ENCODE measurements at regions not wholly inside any gene's neighbourhood (a gene's known extent, or its start where the extent isn't known, plus 50 kb on each side); places are given as distances from the start of the nearest gene placed in this dataset.

DNA sequence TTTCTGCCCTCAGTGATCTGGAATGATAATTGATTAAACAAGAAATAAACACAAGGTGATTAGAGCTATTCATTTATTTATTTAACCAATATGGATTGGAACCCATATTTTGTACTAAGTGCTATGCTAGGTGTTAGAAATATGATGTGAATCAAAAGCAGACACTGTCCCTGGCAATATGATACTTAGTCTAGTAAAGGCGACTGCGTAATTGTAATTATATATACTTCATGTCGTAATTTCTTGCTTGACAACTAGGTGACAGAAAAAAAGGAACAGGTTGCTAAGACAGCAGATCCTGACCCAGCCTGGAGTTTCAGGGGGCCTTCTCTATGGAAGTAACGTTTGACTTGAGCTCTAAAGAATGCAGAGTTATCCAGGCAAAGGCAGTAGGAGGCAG is 236.5 kb upstream of the F9 start:
- no peak overlapping the region for H3K4me3 ChIP-seq (ENCODE audit: low read depth, low read length)

DNA sequence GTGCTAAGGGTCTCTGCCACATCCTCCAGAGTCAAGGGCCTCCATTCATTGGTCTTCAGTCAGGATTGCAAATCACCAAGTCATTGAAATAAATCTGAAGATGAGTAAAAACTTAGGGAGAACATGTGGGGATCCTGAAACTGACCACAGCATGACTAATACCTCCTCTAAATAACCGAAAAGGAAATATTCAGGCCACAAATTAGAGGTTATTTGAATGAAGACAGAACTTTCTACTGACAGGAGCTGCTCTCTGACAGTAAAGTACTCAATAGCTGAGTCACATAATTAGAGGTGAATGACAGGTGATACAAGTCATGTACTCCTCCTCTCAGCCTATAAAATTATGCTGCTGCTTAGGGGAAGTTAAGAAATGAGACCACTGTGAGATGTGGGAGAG is 240.2 kb upstream of the F9 start:
- H3K4me3 ChIP-seq (ENCODE audit: low read depth, low read length) = no peak overlapping the region

DNA sequence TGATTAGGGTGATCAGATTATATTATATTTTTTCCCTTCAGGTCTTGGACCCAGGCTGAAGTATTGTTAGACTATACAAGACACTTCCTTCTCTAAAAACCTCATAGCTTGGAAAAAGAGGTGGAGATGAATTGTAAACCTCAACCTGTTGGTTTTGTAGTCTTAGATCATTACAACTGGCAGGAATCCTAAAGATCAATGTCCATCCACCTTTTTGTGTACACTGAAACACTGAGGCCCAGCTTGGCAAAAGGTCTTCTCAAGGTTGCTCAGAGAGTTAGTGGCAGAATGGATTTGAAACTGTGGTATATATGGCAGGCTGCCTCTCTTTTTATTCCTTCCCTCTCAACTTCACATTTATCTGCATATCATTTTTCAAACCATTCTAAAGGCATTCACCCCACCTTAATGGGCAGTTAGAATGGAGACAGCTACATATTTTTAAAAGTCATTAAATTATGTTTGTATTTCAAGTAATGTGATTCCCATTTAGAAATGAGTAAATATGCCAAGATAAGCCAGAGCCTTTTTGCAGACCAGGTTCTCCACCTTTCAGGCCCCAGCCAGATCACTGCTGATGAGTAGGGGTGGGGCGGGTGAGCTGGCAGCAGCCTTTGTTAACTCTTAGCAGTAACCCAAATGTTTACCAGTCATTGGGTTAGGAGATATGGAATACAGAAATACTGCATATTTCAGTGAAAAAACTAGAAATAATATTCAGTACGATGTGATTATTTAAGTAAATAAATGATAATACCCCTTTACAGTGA is 243.2 kb upstream of the F9 start:
- H3K4me3 ChIP-seq (ENCODE audit: low read depth, low read length) = no peak overlapping the region

DNA sequence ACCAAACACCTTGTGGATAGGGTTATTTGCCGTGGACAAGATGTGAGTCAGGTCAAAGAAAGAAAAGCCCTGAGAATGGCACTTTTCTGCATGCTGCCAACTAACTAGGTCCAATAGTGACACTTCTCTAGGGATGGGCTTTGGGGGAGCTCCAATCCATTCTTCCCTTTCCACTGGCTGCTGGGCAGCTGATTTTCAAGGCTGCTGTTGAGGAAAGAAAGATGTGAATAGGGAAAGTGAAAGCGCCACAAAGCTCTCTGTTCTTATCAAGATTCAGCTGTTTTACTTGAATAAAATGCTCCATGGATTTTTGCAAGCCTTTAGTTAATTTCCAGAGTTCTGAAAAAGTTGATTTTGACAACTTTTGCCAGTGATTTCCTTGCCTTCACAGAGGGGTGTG is 244.2 kb upstream of the F9 start:
- H3K4me3 ChIP-seq (ENCODE audit: low read depth, low read length) = no peak overlapping the region

DNA sequence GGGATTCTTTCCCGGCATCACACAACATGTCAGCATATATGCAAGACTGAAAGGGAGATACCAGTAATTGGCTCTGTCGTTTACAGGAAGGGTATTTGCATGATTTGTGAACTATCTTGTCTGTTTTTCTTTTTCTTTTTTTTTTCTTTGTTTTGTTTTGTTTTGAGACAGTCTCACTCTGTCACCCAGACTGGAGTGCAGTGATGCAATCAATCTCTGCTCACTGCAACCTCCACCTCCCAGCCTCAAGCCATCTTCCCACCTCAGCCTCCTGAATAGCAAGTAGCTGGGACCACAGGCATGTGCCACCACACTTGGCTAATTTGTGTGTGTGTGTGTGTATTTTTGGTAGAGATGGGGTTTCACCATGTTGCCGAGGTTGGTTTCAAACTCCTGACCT is 262.7 kb upstream of the F9 start:
- H3K4me3 ChIP-seq (ENCODE audit: low read depth, low read length) = no peak overlapping the region

DNA sequence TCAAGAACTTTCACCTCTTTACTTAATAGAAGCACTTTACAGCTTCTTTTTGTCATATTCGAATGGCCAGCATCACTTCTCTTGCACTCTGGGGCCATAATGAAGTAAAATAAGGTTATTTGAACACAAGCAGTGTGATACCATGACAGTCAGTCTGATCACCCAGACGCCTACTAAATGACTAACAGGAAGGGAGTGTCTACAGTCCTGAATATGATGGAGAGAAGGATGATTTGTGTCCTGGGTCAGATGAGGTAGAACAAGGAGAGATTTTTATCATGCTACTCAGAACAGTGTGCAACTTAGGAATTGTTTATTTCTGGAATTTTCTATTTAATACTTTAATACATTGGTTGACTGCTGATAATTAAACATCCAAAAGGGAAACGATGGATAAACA is 284.2 kb upstream of the F9 start:
- no peak overlapping the region for H3K4me3 ChIP-seq (ENCODE audit: low read depth, low read length)

DNA sequence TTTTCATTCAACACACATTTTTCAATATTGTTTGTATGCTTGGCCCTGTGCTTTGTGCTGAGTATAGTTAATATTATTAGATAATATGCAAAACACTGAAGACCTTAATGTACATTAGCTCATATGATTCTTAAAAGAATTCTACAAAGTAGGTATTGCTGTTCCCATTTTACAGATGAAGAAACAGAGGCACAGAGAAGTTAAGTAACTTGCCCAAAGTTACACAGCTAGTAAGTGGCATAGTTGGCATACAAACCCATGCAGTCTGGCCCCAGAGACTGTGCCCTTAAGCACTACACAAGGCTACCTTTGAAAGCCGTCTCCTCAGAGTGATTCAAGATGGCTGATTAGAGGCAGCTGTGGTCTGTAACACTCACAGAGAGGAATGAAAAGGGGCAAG is 293.4 kb upstream of the F9 start:
- no peak overlapping the region for H3K4me3 ChIP-seq (ENCODE audit: low read depth, low read length)

DNA sequence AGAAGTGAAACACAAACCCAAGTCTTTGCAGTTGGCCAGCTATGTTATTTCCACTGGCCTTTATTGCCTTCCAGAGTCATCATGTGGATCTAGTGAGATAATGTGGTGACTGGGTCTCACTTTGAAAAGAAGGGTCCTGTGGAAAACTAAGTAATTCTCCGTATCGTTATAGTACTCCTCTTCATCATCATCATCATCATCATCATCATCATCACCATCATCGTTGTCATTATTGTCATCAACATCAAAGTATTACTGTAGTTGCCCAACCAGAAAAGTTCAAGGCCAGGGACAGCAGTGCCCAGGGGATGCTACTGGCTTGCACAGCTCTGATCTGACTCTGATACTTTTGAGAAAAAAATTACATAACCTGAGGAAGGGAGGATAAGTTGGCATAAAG is 295.6 kb upstream of the F9 start:
- H3K4me3 ChIP-seq (ENCODE audit: low read depth, low read length) = no peak overlapping the region

DNA sequence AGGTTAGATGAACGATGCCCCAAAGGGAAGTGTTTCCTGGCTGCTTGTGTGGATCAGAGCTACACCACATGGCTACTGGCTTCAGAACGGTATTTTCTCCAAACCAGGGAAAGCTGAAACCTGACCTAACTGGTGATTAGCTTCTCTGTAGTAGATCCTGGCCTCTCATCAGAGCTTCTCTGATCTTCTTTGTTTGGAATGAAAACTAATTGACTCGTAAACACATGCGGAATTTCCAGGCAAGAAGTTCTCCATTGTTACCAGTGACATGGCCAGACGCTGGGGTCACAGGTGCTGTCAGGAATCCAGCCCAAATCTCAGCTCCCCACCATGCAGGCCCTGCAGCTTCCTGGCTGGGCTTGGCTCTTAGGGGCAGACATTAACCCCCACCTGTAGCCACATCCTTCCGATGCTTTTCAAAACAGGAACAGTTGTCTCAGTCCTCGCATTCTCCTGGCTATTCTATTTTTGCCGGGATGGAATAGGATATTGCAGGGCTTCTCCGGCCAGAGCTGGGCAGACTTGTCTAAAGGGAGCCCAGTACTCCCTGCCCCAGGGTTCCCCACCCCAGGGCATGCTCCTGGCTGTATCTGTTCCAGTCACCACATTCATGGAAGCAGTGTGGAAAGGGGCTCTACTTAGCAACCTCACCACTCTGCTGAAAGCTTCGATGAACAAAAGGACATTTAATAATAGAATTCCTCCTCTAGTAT is 305.4 kb upstream of the F9 start:
- no peak overlapping the region for H3K4me3 ChIP-seq (ENCODE audit: low read depth, low read length)

DNA sequence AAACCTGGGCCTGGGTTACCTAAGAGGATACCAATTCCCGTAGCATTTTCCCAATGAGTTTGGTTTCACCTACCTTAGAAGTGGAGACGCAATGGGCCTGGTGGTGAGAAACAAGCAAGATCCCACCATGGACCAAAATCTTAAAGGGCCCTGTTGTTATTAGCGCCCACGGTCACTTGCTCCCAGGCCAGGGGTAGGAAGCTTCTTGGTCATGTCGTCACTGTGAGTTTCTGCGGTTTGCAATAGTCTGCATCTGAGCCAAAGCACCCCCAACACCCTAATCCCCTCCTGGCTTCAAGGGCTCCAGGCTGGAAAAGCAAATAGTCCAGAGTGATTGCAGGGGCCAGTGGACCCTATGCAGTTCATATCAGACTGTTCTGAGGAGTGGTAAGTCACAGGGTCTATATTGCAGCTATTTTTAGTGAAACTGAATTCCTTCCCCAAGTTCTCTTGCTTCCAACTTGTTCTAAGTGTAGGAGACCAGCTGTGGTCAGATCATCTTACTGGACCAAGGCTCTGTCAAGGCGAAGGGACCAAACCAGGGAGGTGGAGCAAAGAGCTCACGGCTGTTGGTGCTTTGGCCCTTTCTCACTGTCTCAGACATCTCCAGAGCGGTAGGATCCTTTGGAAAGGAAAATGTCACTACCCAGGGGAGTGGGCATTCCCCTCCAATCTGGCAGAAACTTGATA is 307.9 kb upstream of the F9 start:
- H3K4me3 ChIP-seq (ENCODE audit: low read depth, low read length) = no peak overlapping the region

DNA sequence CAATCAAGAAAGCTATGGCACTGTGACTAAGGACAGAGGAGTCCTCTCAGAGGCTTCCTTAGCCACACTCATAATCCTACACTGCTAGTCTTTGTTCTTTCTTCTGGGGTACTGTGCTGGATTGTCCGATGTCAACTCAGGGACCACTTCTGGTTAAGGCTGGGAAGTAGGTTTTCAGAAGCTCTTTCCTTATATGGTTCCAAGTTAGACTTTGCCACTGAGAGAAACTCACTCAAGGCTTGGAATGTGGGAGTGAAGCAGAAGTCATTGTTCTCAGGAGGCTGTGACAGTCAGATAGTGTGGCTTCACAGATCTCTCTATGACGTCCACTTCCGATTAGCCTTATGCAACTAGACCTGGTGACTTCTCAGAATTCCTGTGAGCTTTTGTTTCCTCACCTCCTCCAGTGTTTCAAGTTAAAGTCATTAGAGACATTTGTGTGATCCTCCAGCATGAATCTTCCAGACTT is 317.3 kb upstream of the F9 start:
- H3K4me3 ChIP-seq (ENCODE audit: low read depth, low read length) = no peak overlapping the region

DNA sequence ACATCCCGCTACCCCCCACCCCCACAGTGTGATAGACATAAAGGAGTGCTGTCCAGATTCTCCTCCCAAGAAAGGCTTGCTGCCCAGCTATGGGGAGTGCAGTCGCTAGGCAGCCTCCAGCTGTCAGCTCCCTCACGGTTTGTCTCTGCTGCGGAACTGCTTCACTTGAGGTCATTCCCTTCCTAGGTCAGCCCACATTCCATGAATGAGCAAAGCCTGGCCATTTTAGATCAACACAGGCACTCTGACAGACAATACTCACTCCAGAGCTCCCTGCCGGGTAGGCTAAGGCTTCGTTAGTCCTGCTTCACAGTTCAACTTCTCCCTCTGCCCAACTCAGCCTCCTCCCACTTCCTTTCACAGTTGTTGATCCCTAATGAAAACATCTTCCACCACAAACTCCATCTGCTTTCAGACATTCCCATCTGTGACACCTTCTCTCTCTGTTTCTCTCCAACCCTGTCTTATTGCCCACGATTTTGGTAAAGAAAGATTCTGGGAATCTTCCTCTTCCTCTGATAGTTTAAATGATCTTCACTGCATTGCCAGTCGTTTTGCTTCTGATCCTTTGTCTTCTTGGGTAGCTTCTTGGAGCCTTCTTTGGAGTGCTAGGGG is 318.9 kb upstream of the F9 start:
- H3K4me3 ChIP-seq (ENCODE audit: low read depth, low read length) = no peak overlapping the region

DNA sequence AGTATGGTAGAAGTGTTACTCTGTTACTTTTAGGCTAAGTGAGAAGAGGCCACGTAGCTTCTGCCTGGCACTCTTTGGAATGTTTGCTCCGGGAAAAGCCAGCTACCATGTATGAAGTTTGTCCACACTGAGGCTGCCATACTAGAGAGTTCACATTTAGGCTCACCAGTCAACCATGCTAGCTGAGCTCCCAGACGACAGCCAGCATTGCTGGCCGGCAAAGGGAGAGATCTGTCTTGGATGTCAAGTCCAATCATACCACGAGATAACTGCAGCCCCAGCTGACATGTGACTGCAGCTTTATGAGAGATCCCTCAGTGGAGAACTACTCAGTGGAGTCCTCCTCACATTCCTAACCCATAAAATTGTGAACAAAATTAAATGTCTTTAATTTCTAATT is 321.2 kb upstream of the F9 start:
- no peak overlapping the region for H3K4me3 ChIP-seq (ENCODE audit: low read depth, low read length)

DNA sequence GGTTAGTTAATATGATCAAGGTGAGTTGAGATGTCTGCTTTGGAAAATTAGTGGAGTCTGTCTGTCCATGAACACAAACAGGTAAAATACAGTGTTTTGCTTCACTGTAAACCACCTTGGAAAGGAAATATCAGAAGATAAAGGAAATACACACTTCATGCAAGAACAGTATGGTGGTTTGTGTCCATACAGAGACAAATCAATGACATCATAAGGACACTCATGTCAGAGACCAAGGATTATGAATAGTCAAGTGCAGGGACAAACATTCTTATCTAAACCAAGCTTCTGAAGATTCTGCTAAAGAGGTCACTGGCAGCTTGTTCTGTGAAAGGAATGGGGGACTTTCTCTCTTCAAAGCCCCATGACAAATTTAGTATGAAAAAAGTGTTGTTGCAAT is 322.9 kb upstream of the F9 start:
- no peak overlapping the region for H3K4me3 ChIP-seq (ENCODE audit: low read depth, low read length)

DNA sequence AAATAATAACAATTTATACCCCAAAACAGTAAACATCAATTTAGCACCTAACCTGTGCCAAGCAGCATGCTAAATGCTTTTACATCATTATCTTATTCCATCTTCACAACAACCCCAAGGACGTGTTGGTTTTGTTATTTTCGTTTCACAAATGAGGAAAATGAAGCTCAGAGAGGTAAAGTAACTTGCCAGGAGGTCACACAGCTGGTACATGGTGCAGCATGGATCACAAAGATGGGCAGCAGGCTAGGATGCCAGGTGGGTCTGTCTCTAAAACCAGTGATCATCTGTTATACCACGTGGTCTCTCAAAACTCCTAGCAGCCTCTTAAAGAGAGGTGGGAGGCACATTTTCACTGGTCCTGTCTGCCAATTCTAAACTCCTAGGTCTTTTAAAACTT is 323.6 kb upstream of the F9 start:
- H3K4me3 ChIP-seq (ENCODE audit: low read depth, low read length) = no peak overlapping the region

DNA sequence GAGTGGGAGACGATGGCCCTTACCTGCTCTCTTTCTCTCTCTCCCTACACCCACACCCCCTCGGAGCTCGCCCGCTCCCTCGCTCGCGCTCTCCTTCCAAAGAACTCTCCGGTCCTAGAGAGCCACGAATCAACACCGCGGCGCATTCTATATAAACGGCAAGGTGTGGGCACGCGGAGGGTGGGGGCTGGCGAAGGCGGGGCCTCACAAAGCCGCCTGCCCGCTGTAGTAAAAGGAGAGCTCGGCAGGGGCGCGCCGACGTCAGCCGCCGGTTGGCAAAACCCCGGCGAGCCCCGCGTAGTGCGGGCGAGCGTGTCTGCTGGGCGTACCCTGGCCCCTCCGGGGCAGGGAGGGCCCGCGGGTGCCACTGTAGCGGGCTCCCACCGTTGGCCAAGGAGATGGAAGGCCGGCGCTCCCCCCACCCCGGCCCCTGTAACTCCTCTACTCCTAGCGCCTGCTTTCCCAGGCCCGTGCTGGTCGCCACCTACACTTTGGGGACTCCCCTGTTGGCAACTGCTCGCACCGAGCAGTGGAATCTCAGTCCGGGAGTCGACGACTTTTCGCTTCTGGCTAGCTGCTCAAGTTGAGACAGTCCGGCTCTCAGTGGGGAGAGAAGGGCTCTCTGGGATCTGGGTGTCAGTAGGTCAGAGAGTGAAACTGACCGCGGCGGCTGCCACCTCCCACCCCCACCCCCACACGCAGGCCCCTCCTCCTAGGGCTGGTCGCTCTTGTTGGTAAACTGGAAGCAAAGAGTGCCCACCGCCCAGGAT is 325.5 kb upstream of the F9 start:
- peak overlapping the region; percentile 35 for H3K4me3 ChIP-seq (ENCODE audit: low read depth, low read length)

DNA sequence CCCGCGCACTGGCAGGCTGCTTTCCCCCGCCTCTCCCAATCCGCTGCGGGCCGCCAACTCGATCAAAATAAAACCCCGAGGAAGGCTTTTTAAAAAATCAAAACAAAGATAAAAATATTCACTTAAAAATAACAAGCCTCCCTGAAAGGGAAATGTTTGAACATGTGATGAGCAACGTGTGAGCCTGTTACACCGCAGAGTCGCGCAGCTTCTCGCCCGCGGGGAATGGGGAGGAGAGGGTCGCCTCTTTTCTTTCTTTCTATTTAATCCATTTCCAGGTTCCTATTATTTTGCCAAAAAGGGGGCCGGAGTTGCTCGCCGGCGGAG is 326.0 kb upstream of the F9 start:
- peak overlapping the region; percentile 35 for H3K4me3 ChIP-seq (ENCODE audit: low read depth, low read length)

DNA sequence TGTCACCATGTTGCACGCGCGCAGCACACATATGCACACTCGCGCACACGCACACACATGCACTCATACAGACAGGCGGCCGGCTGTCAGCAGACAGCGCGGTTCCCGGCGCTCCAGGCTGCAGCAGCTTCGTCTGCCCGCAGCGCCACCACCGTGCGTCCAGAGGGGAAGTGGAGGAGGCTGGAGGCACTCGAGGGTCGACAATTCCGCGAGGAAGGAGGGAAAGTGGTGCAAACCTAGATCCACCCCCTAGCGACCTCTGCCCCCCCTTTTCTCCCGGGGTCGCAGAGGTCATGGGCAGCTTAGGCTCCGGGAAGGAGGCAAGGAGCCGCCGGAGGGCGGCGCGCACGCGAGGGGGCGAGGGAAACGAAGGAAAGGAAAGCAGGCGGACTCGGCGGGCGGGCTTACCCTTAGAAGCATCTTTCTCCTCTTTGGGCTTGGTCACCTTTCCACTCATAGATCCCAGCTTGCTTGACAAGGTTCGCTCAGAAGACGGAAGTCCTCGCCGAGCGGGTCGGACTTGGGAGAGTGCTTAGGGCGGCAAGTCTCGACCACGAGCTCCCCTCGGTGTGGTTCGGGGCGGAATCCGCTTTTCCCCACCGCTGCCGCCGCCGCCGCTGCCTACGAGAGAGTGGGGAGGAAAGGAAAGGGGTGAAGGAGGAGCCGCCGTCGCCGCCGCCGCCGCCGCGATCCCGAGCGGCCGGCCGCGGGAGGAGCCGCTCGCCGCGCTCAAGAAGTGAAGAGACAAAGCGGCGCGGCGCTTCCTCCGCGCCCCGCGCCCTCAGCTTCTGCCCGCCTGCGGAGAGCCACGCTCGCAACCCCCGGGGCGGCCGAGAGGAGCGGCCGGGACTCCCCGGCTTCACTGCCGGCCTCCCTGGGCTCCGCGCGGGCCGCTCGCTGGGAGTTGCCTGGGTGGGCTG is 326.6 kb upstream of the F9 start:
- peak overlapping the region; percentile 35 for H3K4me3 ChIP-seq (ENCODE audit: low read depth, low read length)

DNA sequence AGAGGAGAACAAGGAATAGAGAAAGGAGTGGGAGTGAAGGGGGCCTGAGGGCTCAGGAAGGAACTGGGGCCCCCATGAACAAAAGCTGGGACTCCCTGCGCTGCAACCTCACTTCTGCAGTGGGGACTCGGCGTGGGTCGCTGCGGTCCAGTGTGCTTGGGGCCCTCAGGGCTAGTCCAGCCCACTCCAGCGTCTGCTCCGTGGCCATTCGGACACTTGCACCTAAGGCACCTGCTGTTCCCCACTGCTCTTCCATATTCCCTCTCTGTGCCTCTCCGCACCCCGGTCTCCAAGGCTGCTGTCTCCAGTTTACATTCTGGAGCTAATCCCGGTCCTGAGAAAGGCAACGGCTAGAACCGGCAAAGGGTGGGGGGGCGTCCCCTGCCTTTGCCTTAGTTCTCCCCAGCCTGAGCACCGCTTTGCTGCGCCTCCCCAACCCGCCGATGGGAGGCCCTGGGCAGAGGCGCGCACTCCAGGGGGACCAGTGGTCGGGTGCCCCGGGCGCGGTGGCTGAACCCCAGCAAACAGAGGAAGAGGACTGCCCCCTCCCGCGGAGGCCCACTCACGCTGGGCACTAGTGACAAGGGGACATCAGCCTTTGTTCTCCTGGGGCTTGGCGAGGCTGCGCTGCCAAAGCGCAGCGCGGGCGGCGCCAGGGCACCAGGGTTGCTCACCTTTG is 327.7 kb upstream of the F9 start:
- H3K4me3 ChIP-seq (ENCODE audit: low read depth, low read length) = peak overlapping the region; percentile 17

Measured in iPS-11a (cell line).